Gastrocnemius medialis (tissue), 4 donors: ENCODE measurements at regions not wholly inside any gene's neighbourhood (a gene's known extent, or its start where the extent isn't known, plus 50 kb on each side); places are given as distances from the start of the nearest gene placed in this dataset.
A peak's percentile ranks its signal among the peaks of the same experiment; 100 is the strongest.

Experiments
- ATAC-seq, 2 donors: fragments of 150-250 bp; one replicate each; pipeline ENCODE4 v1.9.1; 2016
- DNase-seq, 2 donors: peaks; one replicate each; pipeline ENCODE4 v3.0.0-alpha.2; 2019
- H3K27ac ChIP-seq, 4 donors: fragments of 200-600 bp; sonication (generic); 1 replicate in 1 of 4; 2 replicates in 3 of 4; pipeline ENCODE4 v1.5.1; 2016 to 2018; ENCODE audit warnings: mild to moderate bottlenecking in 2 of 4, moderate library complexity in 1 of 4
- H3K27me3 ChIP-seq, 3 donors: fragments of 200-600 bp; sonication (generic) in 2 of 3; 1 replicate in 1 of 3; 2 replicates in 2 of 3; pipeline versions ENCODE4 v1.5.1 to v1.6.0; 2016 to 2019; ENCODE audit warnings: mild to moderate bottlenecking in 1 of 3, moderate library complexity in 1 of 3
- H3K36me3 ChIP-seq, 2 donors: fragments of 200-600 bp; sonication (generic) in 1 of 2; one replicate each; pipeline ENCODE4 v1.5.1; 2017 to 2018
- H3K4me1 ChIP-seq, 2 donors: fragments of 200-600 bp; sonication (generic) in 1 of 2; one replicate each; pipeline ENCODE4 v1.5.1; 2016 to 2017; ENCODE audit warnings: mild to moderate bottlenecking in 2 of 2
- H3K4me3 ChIP-seq, 4 donors: fragments of 200-600 bp; sonication (generic) in 3 of 4; 1 replicate in 1 of 4; 2 replicates in 3 of 4; pipeline ENCODE4 v1.5.1; 2016 to 2019; ENCODE audit warnings: mild to moderate bottlenecking in 2 of 4
- H3K9me3 ChIP-seq, 3 donors: fragments of 200-600 bp; sonication (generic) in 2 of 3; 1 replicate in 1 of 3; 2 replicates in 2 of 3; pipeline ENCODE4 v1.5.1; 2016 to 2019
- CTCF ChIP-seq, 5 experiments: fragments of 450-650 bp in 3 of 5; fragments of 200-600 bp in 2 of 5; sonication (generic) in 2 of 5; IDR thresholded peaks in 4 of 5; conservative IDR thresholded peaks in 1 of 5; 1 replicate in 4 of 5; 2 replicates in 1 of 5; pipeline ENCODE4 v1.5.1; 2016 to 2019; ENCODE audit warnings: antibody characterized with exemption in 5 of 5, mild to moderate bottlenecking in 3 of 5, moderate library complexity in 3 of 5
- POLR2A ChIP-seq, 2 donors: fragments of 450-650 bp; IDR thresholded peaks; one replicate each; pipeline ENCODE4 v1.6.1; 2017; ENCODE audit warnings: antibody characterized with exemption in 2 of 2, mild to moderate bottlenecking in 2 of 2, moderate library complexity in 2 of 2
- in situ Hi-C, 4 donors: fragments of 200-750 bp; cut with MboI; loops; one replicate each; pipeline versions ENCODE4 v1.15.0 to v1.8.0; 2017; ENCODE audit warnings: low sequenced_read_pairs in 4 of 4
- intact Hi-C: fragments of 100-400 bp; cut with DNase I; formaldehyde crosslinking; loops from one replicate; pipeline ENCODE4 v1.15.1; 2023; ENCODE audit warnings: low total_unique reads

GRCh38 chr2:239464166-239465016 lies 63.6 kb upstream of the HDAC4 start:
- intact Hi-C loops (loop anchor here (5.0 kb wide), 2 partner anchors 67 to 78 kb away; no protein-coding TSS in a partner anchor), in situ Hi-C loops (no loop called here)
- Histone ChIP-seq H3K4me1 (peaks cover 7 to 15% of the 10 kb centered on the region in 2 donors), H3K4me3 (no peak overlapping the region), H3K27ac (peak overlapping the region in 2 of 4 donors; percentile 50 to 64), H3K36me3 (no peaks in the 10 kb centered on the region), H3K27me3 (no peaks in the 10 kb centered on the region), H3K9me3 (no peaks in the 10 kb centered on the region)
- DNase-seq (no peak), ATAC-seq (no peak)
- TF ChIP-seq CTCF (IDR thresholded peaks at IDR 0.05 in 4 of 5, conservative IDR thresholded peaks at IDR 0.05 in 1 of 5) (no peak), POLR2A (IDR thresholded peaks at IDR 0.05) (no peak)

GRCh38 chr2:239463541-239464165 lies 62.8 kb upstream of the HDAC4 start:
- in situ Hi-C loops, result no loop called here
- H3K4me1 ChIP-seq, result peaks cover 7 to 15% of the 10 kb centered on the region in 2 donors

GRCh38 chr2:239462671-239463506 lies 62.1 kb upstream of the HDAC4 start:
- Histone ChIP-seq H3K4me3 (no peak overlapping the region), H3K4me1 (peaks cover 7 to 15% of the 10 kb centered on the region in 2 donors), H3K27me3 (no peaks in the 10 kb centered on the region), H3K36me3 (no peaks in the 10 kb centered on the region), H3K27ac (peak overlapping the region in 3 of 4 donors; percentile 19 to 55 (median 30)), H3K9me3 (no peaks in the 10 kb centered on the region)
- TF ChIP-seq CTCF (IDR thresholded peaks at IDR 0.05 in 4 of 5, conservative IDR thresholded peaks at IDR 0.05 in 1 of 5) (no peak), POLR2A (IDR thresholded peaks at IDR 0.05) (no peak)
- in situ Hi-C loops (no loop called here), intact Hi-C loops (loop anchor here (1.0 to 5.0 kb wide), 4 partner anchors 19 to 229 kb away; no protein-coding TSS in a partner anchor)
- peak in 1 of 2 donors; percentile 42 for ATAC-seq
- no peak for DNase-seq

More at GRCh38 chr2:239463541-239464165, 62.8 kb upstream of the HDAC4 start:
- TF ChIP-seq CTCF (IDR thresholded peaks at IDR 0.05 in 4 of 5, conservative IDR thresholded peaks at IDR 0.05 in 1 of 5), result no peak
- no peak for TF ChIP-seq POLR2A (IDR thresholded peaks at IDR 0.05)
- H3K9me3 ChIP-seq, result no peaks in the 10 kb centered on the region
- no peaks in the 10 kb centered on the region for H3K36me3 ChIP-seq
- peak overlapping the region in 3 of 4 donors; percentile 41 to 64 (median 50) for H3K27ac ChIP-seq
- ATAC-seq, result peak; percentile 93 to 95
- intact Hi-C loops, result loop anchor here (1.0 to 5.0 kb wide), 4 partner anchors 19 to 229 kb away; no protein-coding TSS in a partner anchor
- H3K27me3 ChIP-seq, result no peaks in the 10 kb centered on the region
- no peak overlapping the region for H3K4me3 ChIP-seq
- peak; percentile 69 to 70 for DNase-seq

- Histone ChIP-seq H3K27me3 (peaks cover 0 to 3% (median 0%) of the 10 kb centered on the region in 3 donors), H3K27ac (no peak overlapping the region), H3K4me1 (peaks cover 7 to 15% of the 10 kb centered on the region in 2 donors), H3K36me3 (no peaks in the 10 kb centered on the region), H3K4me3 (no peak overlapping the region), H3K9me3 (no peaks in the 10 kb centered on the region)
- DNase-seq (no peak), ATAC-seq (no peak)
- TF ChIP-seq CTCF (IDR thresholded peaks at IDR 0.05 in 4 of 5, conservative IDR thresholded peaks at IDR 0.05 in 1 of 5), result no peak
- TF ChIP-seq POLR2A (IDR thresholded peaks at IDR 0.05), result no peak
- intact Hi-C loops (loop anchor here (5.0 kb wide), 2 partner anchors 65 to 80 kb away; no protein-coding TSS in a partner anchor), in situ Hi-C loops (no loop called here)
Observed at GRCh38 chr2:239462191-239462515, 61.3 kb upstream of the HDAC4 start.
